Testis (tissue), 2 donors: ENCODE measurements at regions not wholly inside any gene's neighbourhood (a gene's known extent, or its start where the extent isn't known, plus 50 kb on each side); places are given as distances from the start of the nearest gene placed in this dataset.

Experiments used
- POLR2A ChIP-seq: fragments of 450-650 bp; IDR thresholded peaks from one replicate; pipeline ENCODE4 v1.6.1; 2017; ENCODE audit warnings: antibody characterized with exemption, mild to moderate bottlenecking, moderate library complexity
- TF ChIP-seq, protein P1 (sequence below), 3 experiments: fragments of 450-650 bp in 2 of 3; fragments of 200-600 bp in 1 of 3; sonication (generic) in 1 of 3; IDR thresholded peaks; one replicate each; pipeline ENCODE4 v1.5.1; 2016 to 2019; ENCODE audit warnings: antibody characterized with exemption in 3 of 3, mild to moderate bottlenecking in 2 of 3, moderate library complexity in 1 of 3

DNA sequence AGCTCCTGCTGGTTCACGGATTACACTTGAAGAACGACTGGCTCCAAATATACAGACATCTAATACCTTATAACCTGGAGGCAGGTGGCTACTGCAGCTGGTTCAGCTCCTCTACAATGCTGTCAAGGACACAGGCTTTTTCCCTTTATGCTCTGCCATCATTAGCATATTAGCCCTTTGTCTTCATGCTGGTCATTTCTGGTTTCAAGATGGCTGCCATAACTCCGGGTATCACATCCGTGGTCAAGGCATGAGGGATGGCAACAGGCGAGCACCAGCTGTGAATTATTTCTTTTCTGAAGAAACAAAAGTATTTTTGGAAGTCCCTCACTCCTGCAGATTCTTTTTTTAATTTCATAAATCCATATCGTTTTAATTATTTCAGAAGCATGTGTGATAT lies 124.3 kb upstream of the MED13 start:
- TF ChIP-seq, protein P1, sequence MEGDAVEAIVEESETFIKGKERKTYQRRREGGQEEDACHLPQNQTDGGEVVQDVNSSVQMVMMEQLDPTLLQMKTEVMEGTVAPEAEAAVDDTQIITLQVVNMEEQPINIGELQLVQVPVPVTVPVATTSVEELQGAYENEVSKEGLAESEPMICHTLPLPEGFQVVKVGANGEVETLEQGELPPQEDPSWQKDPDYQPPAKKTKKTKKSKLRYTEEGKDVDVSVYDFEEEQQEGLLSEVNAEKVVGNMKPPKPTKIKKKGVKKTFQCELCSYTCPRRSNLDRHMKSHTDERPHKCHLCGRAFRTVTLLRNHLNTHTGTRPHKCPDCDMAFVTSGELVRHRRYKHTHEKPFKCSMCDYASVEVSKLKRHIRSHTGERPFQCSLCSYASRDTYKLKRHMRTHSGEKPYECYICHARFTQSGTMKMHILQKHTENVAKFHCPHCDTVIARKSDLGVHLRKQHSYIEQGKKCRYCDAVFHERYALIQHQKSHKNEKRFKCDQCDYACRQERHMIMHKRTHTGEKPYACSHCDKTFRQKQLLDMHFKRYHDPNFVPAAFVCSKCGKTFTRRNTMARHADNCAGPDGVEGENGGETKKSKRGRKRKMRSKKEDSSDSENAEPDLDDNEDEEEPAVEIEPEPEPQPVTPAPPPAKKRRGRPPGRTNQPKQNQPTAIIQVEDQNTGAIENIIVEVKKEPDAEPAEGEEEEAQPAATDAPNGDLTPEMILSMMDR (IDR thresholded peaks at IDR 0.05) = no peak
- no peak for TF ChIP-seq POLR2A
